GM12878 (cell line): ENCODE measurements at regions not wholly inside any gene's neighbourhood (a gene's known extent, or its start where the extent isn't known, plus 50 kb on each side); places are given as distances from the start of the nearest gene placed in this dataset.

Experiments used
- ATAC-seq: fragments of 200-7000 bp; cut with Tn5 transposase; 3 replicates; pipeline ENCODE4 v1.9.1; 2020; ENCODE audit warnings: mild to moderate bottlenecking, moderate library complexity
- BruUV-seq: library from RNA; stranded (reverse); fragments of 400-500 nt; replicated peaks from 2 replicates; lab custom pipeline; 2021; lab: Mats Ljungman, UMichigan
- CTCF ChIA-PET: fragments of 300-600 bp; sonication (Branson Sonifier 250); formaldehyde crosslinking; extraction: SDS; loops from one replicate; lab custom pipeline; 2021; ENCODE audit warnings: inconsistent platforms; lab: Yijun Ruan, JAX
- POLR2A ChIA-PET: fragments of 350-600 bp; formaldehyde crosslinking; extraction: SDS; loops from one replicate; lab custom pipeline; 2021; ENCODE audit warnings: inconsistent platforms; lab: Charles Lee
- RAD21 ChIA-PET: fragments of 300-600 bp; sonication (Branson Sonifier 250); formaldehyde crosslinking; loops from one replicate; lab custom pipeline; 2023; ENCODE audit warnings: antibody characterized with exemption; ENCODE audit not compliant: unreplicated experiment; lab: Charles Lee
- SMC1A ChIA-PET: fragments of 300-600 bp; sonication (Branson Sonifier 250); formaldehyde crosslinking; loops from one replicate; lab custom pipeline; 2023; ENCODE audit not compliant: unreplicated experiment, uncharacterized antibody; lab: Charles Lee
- DNase-seq: peaks from one replicate; pipeline ENCODE4 v3.0.0-alpha.2; 2011; ENCODE audit warnings: low read depth, low spot score
- FAIRE-seq: peaks from 3 replicates; lab custom pipeline; 2011; peaks lifted over from hg19 to GRCh38; lab: Jason Lieb, UNC
- H2AFZ ChIP-seq: 2 replicates; pipeline ENCODE4 v1.6.0; 2011; ENCODE audit warnings: low read depth, low read length, control low read depth; ENCODE audit not compliant: control insufficient read depth
- H3K27ac ChIP-seq: 2 replicates; pipeline ENCODE4 v1.5.1; 2011; ENCODE audit warnings: control low read depth; ENCODE audit not compliant: control insufficient read depth, insufficient read depth
- H3K27me3 ChIP-seq, 2 experiments: replicated peaks in 1 of 2; 2 replicates each; pipeline versions ENCODE4 v1.6.0 to v1.6.1; 2011; ENCODE audit warnings: low read length in 1 of 2; ENCODE audit not compliant: control insufficient read depth in 2 of 2, insufficient read depth in 2 of 2
- H3K36me3 ChIP-seq, 2 experiments: 2 replicates each; pipeline ENCODE4 v1.5.1; 2011; ENCODE audit warnings: low read length in 1 of 2; ENCODE audit not compliant: control insufficient read depth in 2 of 2, insufficient read depth in 2 of 2
- H3K4me1 ChIP-seq: 2 replicates; pipeline ENCODE4 v1.6.1; 2011; ENCODE audit warnings: mild to moderate bottlenecking, low read length, moderate library complexity, mixed read lengths; ENCODE audit not compliant: control insufficient read depth, insufficient read depth
- H3K4me2 ChIP-seq: 2 replicates; pipeline ENCODE4 v1.6.0; 2011; ENCODE audit warnings: control low read depth; ENCODE audit not compliant: control insufficient read depth, insufficient read depth
- H3K4me3 ChIP-seq: fragments of 200-600 bp; sonication (generic); 2 replicates; pipeline ENCODE4 v1.5.1; 2016
- H3K79me2 ChIP-seq: 2 replicates; pipeline ENCODE4 v1.6.0; 2011; ENCODE audit warnings: low read length; ENCODE audit not compliant: control insufficient read depth, insufficient read depth
- H3K9ac ChIP-seq: 2 replicates; pipeline ENCODE4 v1.8.0; 2011; ENCODE audit warnings: low read length, control low read depth, mixed read lengths; ENCODE audit not compliant: control insufficient read depth, insufficient read depth
- H3K9me3 ChIP-seq: replicated peaks from 3 replicates; pipeline ENCODE4 v1.5.1; 2011; ENCODE audit warnings: mild to moderate bottlenecking, low read length; ENCODE audit not compliant: control insufficient read depth, insufficient read depth
- H4K20me1 ChIP-seq: 2 replicates; pipeline ENCODE4 v1.6.0; 2011; ENCODE audit not compliant: control insufficient read depth, insufficient read depth
- CHD2 ChIP-seq: IDR thresholded peaks from 2 replicates; pipeline ENCODE4 v1.6.1; 2011; ENCODE audit warnings: low read depth, low read length, improper control_type of control experiment, borderline replicate concordance
- E2F4 ChIP-seq: IDR thresholded peaks from 2 replicates; pipeline ENCODE4 v1.6.1; 2012; ENCODE audit warnings: low read depth, low read length, improper control_type of control experiment
- EED ChIP-seq: sonication (generic); IDR thresholded peaks from 2 replicates; pipeline ENCODE4 v1.6.1; 2016; ENCODE audit warnings: antibody characterized with exemption, low read depth
- EZH2 ChIP-seq: IDR thresholded peaks from 2 replicates; pipeline ENCODE4 v1.6.1; 2012; ENCODE audit warnings: low read depth, mild to moderate bottlenecking, control low read depth, inconsistent platforms, low read length, borderline replicate concordance; ENCODE audit not compliant: control insufficient read depth
- IRF4 ChIP-seq: IDR thresholded peaks from 2 replicates; pipeline ENCODE4 v1.6.1; 2011; ENCODE audit warnings: low read depth, low read length
- NFXL1 ChIP-seq: fragments of 450-650 bp; IDR thresholded peaks from 2 replicates; pipeline ENCODE4 v1.6.1; 2017; ENCODE audit warnings: antibody characterized with exemption, mild to moderate bottlenecking, borderline replicate concordance
- NR2F1 ChIP-seq: fragments of 450-650 bp; conservative IDR thresholded peaks from 2 replicates; pipeline ENCODE4 v1.6.1; 2017; ENCODE audit warnings: mild to moderate bottlenecking
- RCOR1 ChIP-seq: conservative IDR thresholded peaks from 2 replicates; pipeline ENCODE4 v1.6.1; 2012; ENCODE audit warnings: low read depth, low read length, improper control_type of control experiment
- YBX1 ChIP-seq: fragments of 450-650 bp; IDR thresholded peaks from 2 replicates; pipeline ENCODE4 v1.6.1; 2016; ENCODE audit warnings: antibody characterized with exemption
- ZNF24 ChIP-seq: fragments of 450-650 bp; IDR thresholded peaks from 2 replicates; pipeline ENCODE4 v1.6.1; 2017; ENCODE audit warnings: antibody characterized with exemption, mild to moderate bottlenecking
- WGBS: methylation state at CpG from one replicate; pipeline ENCODE4 v1.1.6; 2016; ENCODE audit warnings: low lambda C conversion rate; ENCODE audit not compliant: insufficient replicate concordance, insufficient coverage; ENCODE audit errors: missing lambda C conversion rate; 5-methylcytosine and 5-hydroxymethylcytosine counted together
- in situ Hi-C: fragments of 300-500 bp; cut with MboI; formaldehyde crosslinking; loops from 9 replicates; pipeline ENCODE4 v1.14.3; 2018; ENCODE audit warnings: mixed read lengths
- intact Hi-C: fragments of 100-400 bp; cut with micrococcal nuclease; formaldehyde crosslinking; loops from one replicate; pipeline ENCODE4 v1.14.2; 2022; ENCODE audit not compliant: unreplicated experiment

- CTCF ChIA-PET: interaction anchor here (0.7 to 4.6 kb wide), 6 partner anchors 25 to 329 kb away, joined by 3 to 23 read pairs (median 4); no protein-coding TSS in a partner anchor
- no peak for FAIRE-seq
- SMC1A ChIA-PET: interaction anchor here (1.8 to 2.5 kb wide), 2 partner anchors 9 to 329 kb away, joined by 4 to 6 read pairs; no protein-coding TSS in a partner anchor
- H3K9ac ChIP-seq: no peak overlapping the region
- POLR2A ChIA-PET: interaction anchor here (1.2 kb wide), 1 partner anchor 15 kb away, joined by 3 read pairs; no protein-coding TSS in a partner anchor
- H3K4me3 ChIP-seq: no peak overlapping the region
- ATAC-seq: no peak
- peaks cover 0 to 3% of the 10 kb centered on the region in 2 experiments; a peak in 1 of 4 replicates for H3K27me3 ChIP-seq
- no peak overlapping the region for H3K4me2 ChIP-seq
- no TSS peak for BruUV-seq
- no peak for DNase-seq
- intact Hi-C loops: loop anchor here (5.0 kb wide), 1 partner anchor 198 kb away; no protein-coding TSS in a partner anchor
- TF ChIP-seq EZH2 (no peak), YBX1 (no peak), IRF4 (no peak), EED (no peak), NR2F1 (no peak), CHD2 (no peak), ZNF24 (no peak), RCOR1 (no peak), E2F4 (no peak), NFXL1 (no peak)
- TF ChIP-seq, all 136 proteins: peak for 0
- no peaks in the 10 kb centered on the region for H3K36me3 ChIP-seq
- no peaks in the 10 kb centered on the region for H4K20me1 ChIP-seq
- no peaks in the 10 kb centered on the region for H3K9me3 ChIP-seq
- no peak overlapping the region for H3K27ac ChIP-seq
- WGBS: 46% methylated on average over 7 of the region's 7 CpGs
- RAD21 ChIA-PET: interaction anchor here (0.6 to 2.2 kb wide), 3 partner anchors 25 to 708 kb away, joined by 3 to 12 read pairs (median 4); no protein-coding TSS in a partner anchor
- no peak overlapping the region for H2AFZ ChIP-seq
- H3K4me1 ChIP-seq: no peaks in the 10 kb centered on the region
- in situ Hi-C loops: no loop called here
- H3K79me2 ChIP-seq: no peaks in the 10 kb centered on the region
These were observed 159.0 kb downstream of the CHIC2 start for GRCh38 chr4:53905276-53905940.
